Spleen (tissue), 7 donors: ENCODE measurements at regions not wholly inside any gene's neighbourhood (a gene's known extent, or its start where the extent isn't known, plus 50 kb on each side); places are given as distances from the start of the nearest gene placed in this dataset.

Source experiments
- POLR2A ChIP-seq, 3 donors: fragments of 450-650 bp; IDR thresholded peaks; one replicate each; pipeline ENCODE4 v1.5.1; 2017; ENCODE audit warnings: antibody characterized with exemption in 3 of 3, mild to moderate bottlenecking in 1 of 3
- TF ChIP-seq, protein P1 (sequence below), 11 experiments: fragments of 200-600 bp in 7 of 11; fragments of 450-650 bp in 4 of 11; sonication (generic) in 4 of 11; IDR thresholded peaks in 8 of 11; conservative IDR thresholded peaks in 3 of 11; 1 replicate in 7 of 11; 2 replicates in 4 of 11; pipeline versions ENCODE4 v1.4.0 to v1.8.0; 2016 to 2021; ENCODE audit warnings: antibody characterized with exemption in 11 of 11, inconsistent platforms in 4 of 11, mild to moderate bottlenecking in 1 of 11
- donor health status: DM: no; HTN: no; CAD: no; lungs with moderate emphysema.
- donor health status: DM: no; HTN: no; CAD: no.
- donor health status: DM: no; HTN: no; CAD: no.

- TF ChIP-seq, protein P1, sequence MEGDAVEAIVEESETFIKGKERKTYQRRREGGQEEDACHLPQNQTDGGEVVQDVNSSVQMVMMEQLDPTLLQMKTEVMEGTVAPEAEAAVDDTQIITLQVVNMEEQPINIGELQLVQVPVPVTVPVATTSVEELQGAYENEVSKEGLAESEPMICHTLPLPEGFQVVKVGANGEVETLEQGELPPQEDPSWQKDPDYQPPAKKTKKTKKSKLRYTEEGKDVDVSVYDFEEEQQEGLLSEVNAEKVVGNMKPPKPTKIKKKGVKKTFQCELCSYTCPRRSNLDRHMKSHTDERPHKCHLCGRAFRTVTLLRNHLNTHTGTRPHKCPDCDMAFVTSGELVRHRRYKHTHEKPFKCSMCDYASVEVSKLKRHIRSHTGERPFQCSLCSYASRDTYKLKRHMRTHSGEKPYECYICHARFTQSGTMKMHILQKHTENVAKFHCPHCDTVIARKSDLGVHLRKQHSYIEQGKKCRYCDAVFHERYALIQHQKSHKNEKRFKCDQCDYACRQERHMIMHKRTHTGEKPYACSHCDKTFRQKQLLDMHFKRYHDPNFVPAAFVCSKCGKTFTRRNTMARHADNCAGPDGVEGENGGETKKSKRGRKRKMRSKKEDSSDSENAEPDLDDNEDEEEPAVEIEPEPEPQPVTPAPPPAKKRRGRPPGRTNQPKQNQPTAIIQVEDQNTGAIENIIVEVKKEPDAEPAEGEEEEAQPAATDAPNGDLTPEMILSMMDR (IDR thresholded peaks at IDR 0.05 in 8 of 11, conservative IDR thresholded peaks at IDR 0.05 in 3 of 11) = no peak
- no peak for TF ChIP-seq POLR2A (IDR thresholded peaks at IDR 0.05)
These were observed 84.1 kb downstream of the CPZ start for GRCh38 chr4:8676676-8677075.
